Forelimb muscle (tissue), 1 donor: ENCODE measurements at regions not wholly inside any gene's neighbourhood (a gene's known extent, or its start where the extent isn't known, plus 50 kb on each side); places are given as distances from the start of the nearest gene placed in this dataset.
A peak's percentile ranks its signal among the peaks of the same experiment; 100 is the strongest.
"Not testable (repeated sequence)": the region's sequence is repeated elsewhere in the genome, so short reads cannot be mapped to it uniquely, and the experiment has no call there.

Experiments used
- DNase-seq: peaks from one replicate; pipeline ENCODE4 v3.0.0-alpha.2; 2013; ENCODE audit warnings: low read depth

GRCh38 chr12:67455236-67455635 lies 186.1 kb downstream of the CAND1 start:
- DNase-seq, result no peak

GRCh38 chr12:67456431-67456901 lies 187.3 kb downstream of the CAND1 start:
- DNase-seq, result no peak

- DNase-seq, result no peak
Observed at GRCh38 chr12:67457136-67457535, 188.0 kb downstream of the CAND1 start.

GRCh38 chr12:67457778-67458665 lies 188.9 kb downstream of the CAND1 start:
- DNase-seq, result no peak

- DNase-seq, result no peak
Observed at GRCh38 chr12:67459173-67459572, 189.4 kb upstream of the DYRK2 start.

- DNase-seq, result no peak
Observed at GRCh38 chr12:67459578-67459977, 189.0 kb upstream of the DYRK2 start.

GRCh38 chr12:67460388-67460787 lies 188.2 kb upstream of the DYRK2 start:
- no peak for DNase-seq

- DNase-seq, result no peak
Observed at GRCh38 chr12:67468549-67469245, 179.8 kb upstream of the DYRK2 start.

- DNase-seq, result no peak
Observed at GRCh38 chr12:67469666-67470065, 178.9 kb upstream of the DYRK2 start.

GRCh38 chr12:67471810-67472209 lies 176.7 kb upstream of the DYRK2 start:
- DNase-seq, result no peak

- no peak for DNase-seq
Observed at GRCh38 chr12:67472539-67472938, 176.0 kb upstream of the DYRK2 start.

- DNase-seq, result no peak
Observed at GRCh38 chr12:67474934-67475620, 173.5 kb upstream of the DYRK2 start.

GRCh38 chr12:67475725-67476124 lies 172.8 kb upstream of the DYRK2 start:
- no peak for DNase-seq

- no peak for DNase-seq
Observed at GRCh38 chr12:67477681-67478265, 170.8 kb upstream of the DYRK2 start.

- peak; percentile 35 for DNase-seq
Observed at GRCh38 chr12:67482751-67483661, 165.5 kb upstream of the DYRK2 start.

GRCh38 chr12:67483871-67484554 lies 164.5 kb upstream of the DYRK2 start:
- no peak for DNase-seq

- no peak for DNase-seq
Observed at GRCh38 chr12:67484791-67485480, 163.6 kb upstream of the DYRK2 start.

- DNase-seq, result no peak
Observed at GRCh38 chr12:67486671-67487070, 161.9 kb upstream of the DYRK2 start.

GRCh38 chr12:67488349-67488748 lies 160.2 kb upstream of the DYRK2 start:
- not testable (repeated sequence) for DNase-seq

- no peak for DNase-seq
Observed at GRCh38 chr12:67489007-67489406, 159.5 kb upstream of the DYRK2 start.
